Brain microvascular endothelial cell (primary cell): ENCODE measurements at regions not wholly inside any gene's neighbourhood (a gene's known extent, or its start where the extent isn't known, plus 50 kb on each side); places are given as distances from the start of the nearest gene placed in this dataset.

Source experiments
- DNase-seq: peaks from one replicate; pipeline ENCODE4 v3.0.0-alpha.2; 2020
- H3K27ac ChIP-seq: fragments of 250-450 bp; sonication (Bioruptor Pico); 2 replicates; pipeline ENCODE4 v1.5.1; 2020; ENCODE audit warnings: mild to moderate bottlenecking, moderate library complexity
- H3K27me3 ChIP-seq: fragments of 250-450 bp; sonication (Bioruptor Pico); replicated peaks from 2 replicates; pipeline ENCODE4 v1.5.1; 2020; ENCODE audit warnings: mild to moderate bottlenecking
- H3K36me3 ChIP-seq: fragments of 250-450 bp; sonication (Bioruptor Pico); replicated peaks from 2 replicates; pipeline ENCODE4 v1.5.1; 2020; ENCODE audit warnings: mild to moderate bottlenecking
- H3K4me3 ChIP-seq: 2 replicates; pipeline ENCODE4 v1.5.1; 2011; ENCODE audit warnings: low read depth, mild to moderate bottlenecking, control low read depth, low read length, moderate library complexity
- CTCF ChIP-seq: IDR thresholded peaks from 2 replicates; pipeline ENCODE4 v1.5.1; 2011; ENCODE audit warnings: low read depth, mild to moderate bottlenecking, moderate library complexity, low read length, control low read depth, inconsistent platforms; ENCODE audit errors: missing control alignments
- in situ Hi-C: cut with HindIII; loops from 2 replicates; pipeline ENCODE4 v1.10.0; 2017; ENCODE audit warnings: low sequenced_read_pairs, low pct_ligation_motif_present

GRCh38 chr5:34409373-34409772, 246.8 kb upstream of the RAI14 start:
- in situ Hi-C loops: no loop called here
- DNase-seq: no peak
- TF ChIP-seq CTCF: no peak

GRCh38 chr5:34410411-34411139, 245.6 kb upstream of the RAI14 start:
- H3K27ac ChIP-seq: no peak overlapping the region
- H3K27me3 ChIP-seq: no peaks in the 10 kb centered on the region
- in situ Hi-C loops: no loop called here
- no peak for DNase-seq
- H3K4me3 ChIP-seq: no peak overlapping the region
- no peaks in the 10 kb centered on the region for H3K36me3 ChIP-seq
- no peak for TF ChIP-seq CTCF

More at GRCh38 chr5:34409373-34409772, 246.8 kb upstream of the RAI14 start:
- H3K36me3 ChIP-seq: no peaks in the 10 kb centered on the region
- H3K27ac ChIP-seq: no peak overlapping the region
- H3K27me3 ChIP-seq: no peaks in the 10 kb centered on the region
- H3K4me3 ChIP-seq: no peak overlapping the region

GRCh38 chr5:34411470-34412346, 244.4 kb upstream of the RAI14 start:
- H3K27me3 ChIP-seq: no peaks in the 10 kb centered on the region
- no peak for TF ChIP-seq CTCF
- in situ Hi-C loops: no loop called here
- no peak overlapping the region for H3K4me3 ChIP-seq
- no peak for DNase-seq
- H3K36me3 ChIP-seq: no peaks in the 10 kb centered on the region
- no peak overlapping the region for H3K27ac ChIP-seq

GRCh38 chr5:34412736-34413135, 243.4 kb upstream of the RAI14 start:
- no peak for TF ChIP-seq CTCF
- Histone ChIP-seq H3K27me3 (no peaks in the 10 kb centered on the region), H3K27ac (peak overlapping the region; percentile 62), H3K4me3 (no peak overlapping the region), H3K36me3 (no peaks in the 10 kb centered on the region)
- in situ Hi-C loops: no loop called here
- DNase-seq: peak; percentile 51

- peak; percentile 47 for DNase-seq
- no peak for TF ChIP-seq CTCF
- Histone ChIP-seq H3K27ac (no peak overlapping the region), H3K36me3 (no peaks in the 10 kb centered on the region), H3K4me3 (no peak overlapping the region), H3K27me3 (no peaks in the 10 kb centered on the region)
- in situ Hi-C loops: no loop called here
Measured at GRCh38 chr5:34415559-34416198, 240.4 kb upstream of the RAI14 start.
